Endothelial cell of umbilical vein (primary cell): ENCODE measurements at regions not wholly inside any gene's neighbourhood (a gene's known extent, or its start where the extent isn't known, plus 50 kb on each side); places are given as distances from the start of the nearest gene placed in this dataset.

Experiments
- BruUV-seq: library from RNA; stranded (reverse); fragments of 400-500 nt; replicated peaks from 2 replicates; lab custom pipeline; 2021; lab: Mats Ljungman, UMichigan
- CTCF ChIA-PET: fragments of 300-600, 350-600 bp; sonication (Branson Sonifier 250); formaldehyde crosslinking; loops from one replicate; lab custom pipeline; 2021; ENCODE audit warnings: antibody characterized with exemption, inconsistent platforms; lab: Charles Lee
- POLR2A ChIA-PET: fragments of 300-600, 350-600 bp; sonication (Branson Sonifier 250); formaldehyde crosslinking; loops from one replicate; lab custom pipeline; 2021; ENCODE audit warnings: antibody characterized with exemption, inconsistent platforms; lab: Charles Lee
- DNase-seq: peaks from one replicate; pipeline ENCODE4 v3.0.0-alpha.2; 2011; ENCODE audit warnings: low read depth, low spot score
- FAIRE-seq: peaks from 2 replicates; lab custom pipeline; 2011; peaks lifted over from hg19 to GRCh38; lab: Jason Lieb, UNC
- H2AFZ ChIP-seq: 2 replicates; pipeline ENCODE4 v1.6.0; 2012; ENCODE audit warnings: low read depth, low read length, control low read depth, inconsistent platforms
- H3K27ac ChIP-seq: 2 replicates; pipeline ENCODE4 v1.5.1; 2011; ENCODE audit warnings: low read depth, mild to moderate bottlenecking, control low read depth, low read length, moderate library complexity; ENCODE audit not compliant: insufficient read depth
- H3K27me3 ChIP-seq, 2 experiments: 2 replicates each; pipeline versions ENCODE4 v1.6.0 to v1.6.1; 2011; ENCODE audit warnings: low read length in 2 of 2, mixed read lengths in 1 of 2; ENCODE audit not compliant: control insufficient read depth in 2 of 2, insufficient read depth in 2 of 2
- H3K36me3 ChIP-seq, 2 experiments: 2 replicates in 1 of 2; 3 replicates in 1 of 2; pipeline ENCODE4 v1.5.1; 2011; ENCODE audit warnings: low read length in 2 of 2, mild to moderate bottlenecking in 1 of 2, moderate library complexity in 1 of 2; ENCODE audit not compliant: control insufficient read depth in 2 of 2, insufficient read depth in 2 of 2; ENCODE audit errors: extremely low read depth in 1 of 2
- H3K4me1 ChIP-seq: 3 replicates; pipeline ENCODE4 v1.5.1; 2011; ENCODE audit warnings: mild to moderate bottlenecking, low read length; ENCODE audit not compliant: control insufficient read depth, insufficient read depth; ENCODE audit errors: extremely low read depth
- H3K4me2 ChIP-seq: 2 replicates; pipeline ENCODE4 v1.6.1; 2011; ENCODE audit warnings: low read length, control low read depth, mixed read lengths; ENCODE audit not compliant: insufficient read depth
- H3K4me3 ChIP-seq, 3 experiments: fragments of 200-600 bp in 1 of 3; sonication (generic), shearing (Covaris generic) in 1 of 3; replicated peaks in 1 of 3; 2 replicates each; pipeline ENCODE4 v1.5.1; 2011 to 2016; ENCODE audit warnings: control low read depth in 3 of 3, low read length in 3 of 3, mild to moderate bottlenecking in 2 of 3, inconsistent platforms in 1 of 3, low read depth in 1 of 3, moderate library complexity in 1 of 3; ENCODE audit not compliant: insufficient read depth in 1 of 3
- H3K79me2 ChIP-seq: 2 replicates; pipeline ENCODE4 v1.6.0; 2012; ENCODE audit warnings: low read length, inconsistent platforms; ENCODE audit not compliant: control insufficient read depth, insufficient read depth
- H3K9ac ChIP-seq: replicated peaks from 2 replicates; pipeline ENCODE3; 2011; ENCODE audit warnings: low read length, control low read depth; ENCODE audit not compliant: insufficient read depth; ENCODE audit errors: extremely low read depth
- H3K9me1 ChIP-seq: replicated peaks from 3 replicates; pipeline ENCODE4 v1.6.0; 2011; ENCODE audit warnings: mild to moderate bottlenecking, low read length; ENCODE audit not compliant: control insufficient read depth, insufficient read depth; ENCODE audit errors: extremely low read depth
- H3K9me3 ChIP-seq: replicated peaks from 2 replicates; pipeline ENCODE4 v1.5.1; 2012; ENCODE audit warnings: low read length, inconsistent platforms; ENCODE audit not compliant: control insufficient read depth, insufficient read depth
- H4K20me1 ChIP-seq: replicated peaks from 2 replicates; pipeline ENCODE3; 2011; ENCODE audit warnings: mild to moderate bottlenecking, low read length; ENCODE audit not compliant: control insufficient read depth, insufficient read depth; ENCODE audit errors: extremely low read depth
- EZH2 ChIP-seq: IDR thresholded peaks from 2 replicates; pipeline ENCODE4 v1.6.1; 2012; ENCODE audit warnings: borderline replicate concordance, low read depth, mild to moderate bottlenecking, moderate library complexity, low read length, inconsistent platforms; ENCODE audit not compliant: severe bottlenecking
- GATA2 ChIP-seq: IDR thresholded peaks from 2 replicates; pipeline ENCODE4 v1.7.0; 2011; ENCODE audit warnings: low read depth, mild to moderate bottlenecking, moderate library complexity, mixed read lengths, low read length; ENCODE audit not compliant: insufficient read length, insufficient read depth
- JUN ChIP-seq: IDR thresholded peaks from 2 replicates; pipeline ENCODE4 v1.6.1; 2011; ENCODE audit warnings: borderline replicate concordance, low read depth; ENCODE audit not compliant: insufficient read length, insufficient read depth
- MYC ChIP-seq: IDR thresholded peaks from one replicate; pipeline ENCODE4 v1.6.1; 2011; ENCODE audit warnings: mild to moderate bottlenecking, low read depth, low read length
- POLR2A ChIP-seq: IDR thresholded peaks from 2 replicates; pipeline ENCODE4 v1.6.1; 2012; ENCODE audit warnings: low read depth, mild to moderate bottlenecking, control low read depth, low read length
- dilution Hi-C: fragments of 300-500 bp; cut with MboI; formaldehyde crosslinking; loops from one replicate; pipeline ENCODE4 v1.15.0; 2019; ENCODE audit warnings: low sequenced_read_pairs; ENCODE audit not compliant: extremely low pct_ligation_motif_present
- intact Hi-C: fragments of 100-400 bp; cut with micrococcal nuclease; formaldehyde crosslinking; loops from one replicate; pipeline ENCODE4 v1.10.0; 2022
- TF ChIP-seq, protein P1 (sequence below): IDR thresholded peaks from 2 replicates; pipeline ENCODE4 v1.6.1; 2011; ENCODE audit not compliant: insufficient read depth, insufficient read length
- TF ChIP-seq, protein P2 (sequence below), 2 donors: IDR thresholded peaks; 1 replicate in 1 of 2; 2 replicates in 1 of 2; pipeline ENCODE4 v1.5.1; 2011; ENCODE audit warnings: low read length in 2 of 2, mild to moderate bottlenecking in 2 of 2, moderate library complexity in 2 of 2, control low read depth in 1 of 2, inconsistent platforms in 1 of 2, low read depth in 1 of 2; ENCODE audit not compliant: insufficient read depth in 1 of 2; ENCODE audit errors: extremely low read depth in 1 of 2

DNA sequence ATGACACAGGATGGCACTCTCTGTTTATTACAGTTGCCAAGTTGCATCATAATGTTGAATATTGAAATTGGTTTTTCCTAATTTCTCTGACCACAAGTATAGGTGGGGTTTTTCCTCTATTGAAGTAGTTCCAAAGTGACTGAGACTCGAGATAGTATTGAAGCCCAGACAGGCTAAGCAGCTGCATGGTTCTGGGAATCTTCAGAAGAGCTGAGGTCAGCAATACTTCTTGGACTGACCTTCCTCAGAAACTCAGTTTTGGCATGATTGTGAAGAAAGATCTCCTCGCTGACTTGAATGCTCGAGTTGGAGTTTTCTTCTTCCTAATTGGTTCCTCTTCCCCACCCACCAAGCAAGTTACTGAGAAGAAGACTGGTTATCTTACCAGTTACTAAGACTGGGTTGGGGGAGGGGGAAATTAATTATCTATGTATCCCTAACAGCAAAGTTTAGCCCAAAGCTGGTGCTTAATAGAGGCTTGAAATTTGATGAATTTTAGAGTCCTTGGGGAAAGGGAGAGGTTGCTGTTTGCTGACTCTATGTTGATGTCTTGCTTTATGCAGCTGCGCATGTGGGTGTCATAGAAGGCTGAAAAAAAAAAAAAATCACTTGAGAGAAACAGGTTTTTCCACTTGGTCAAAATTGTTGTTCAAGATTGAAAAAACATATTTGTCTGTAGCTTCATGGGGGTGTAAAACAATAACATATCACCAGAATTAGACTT lies 91.1 kb downstream of the P2RY10 start:
- intact Hi-C loops, result no loop called here

More for the DNA sequence above, 91.1 kb downstream of the P2RY10 start:
- BruUV-seq, result no TSS peak
- H3K4me2 ChIP-seq, result no peak overlapping the region
- H2AFZ ChIP-seq, result no peak overlapping the region
- ChIA-PET CTCF (no interaction called here), POLR2A (no interaction called here)
- no peaks in the 10 kb centered on the region for H3K27me3 ChIP-seq
- H3K9me1 ChIP-seq, result no peaks in the 10 kb centered on the region
- H3K4me1 ChIP-seq, result no peaks in the 10 kb centered on the region
- TF ChIP-seq GATA2, result no peak
- TF ChIP-seq EZH2, result no peak
- no peak for TF ChIP-seq POLR2A
- TF ChIP-seq JUN, result no peak
- no peak for TF ChIP-seq MYC
- TF ChIP-seq, protein P1, sequence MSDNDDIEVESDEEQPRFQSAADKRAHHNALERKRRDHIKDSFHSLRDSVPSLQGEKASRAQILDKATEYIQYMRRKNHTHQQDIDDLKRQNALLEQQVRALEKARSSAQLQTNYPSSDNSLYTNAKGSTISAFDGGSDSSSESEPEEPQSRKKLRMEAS, result no peak
- TF ChIP-seq, protein P2, sequence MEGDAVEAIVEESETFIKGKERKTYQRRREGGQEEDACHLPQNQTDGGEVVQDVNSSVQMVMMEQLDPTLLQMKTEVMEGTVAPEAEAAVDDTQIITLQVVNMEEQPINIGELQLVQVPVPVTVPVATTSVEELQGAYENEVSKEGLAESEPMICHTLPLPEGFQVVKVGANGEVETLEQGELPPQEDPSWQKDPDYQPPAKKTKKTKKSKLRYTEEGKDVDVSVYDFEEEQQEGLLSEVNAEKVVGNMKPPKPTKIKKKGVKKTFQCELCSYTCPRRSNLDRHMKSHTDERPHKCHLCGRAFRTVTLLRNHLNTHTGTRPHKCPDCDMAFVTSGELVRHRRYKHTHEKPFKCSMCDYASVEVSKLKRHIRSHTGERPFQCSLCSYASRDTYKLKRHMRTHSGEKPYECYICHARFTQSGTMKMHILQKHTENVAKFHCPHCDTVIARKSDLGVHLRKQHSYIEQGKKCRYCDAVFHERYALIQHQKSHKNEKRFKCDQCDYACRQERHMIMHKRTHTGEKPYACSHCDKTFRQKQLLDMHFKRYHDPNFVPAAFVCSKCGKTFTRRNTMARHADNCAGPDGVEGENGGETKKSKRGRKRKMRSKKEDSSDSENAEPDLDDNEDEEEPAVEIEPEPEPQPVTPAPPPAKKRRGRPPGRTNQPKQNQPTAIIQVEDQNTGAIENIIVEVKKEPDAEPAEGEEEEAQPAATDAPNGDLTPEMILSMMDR (IDR thresholded peaks at IDR 0.05; ENCODE audit: extremely low read depth in 1 of 2, insufficient read depth in 1 of 2, low read depth in 1 of 2, low read length in 2 of 2), result no peak
- H4K20me1 ChIP-seq, result no peaks in the 10 kb centered on the region
- FAIRE-seq (no peak), DNase-seq (no peak)
- H3K27ac ChIP-seq, result no peak overlapping the region
- dilution Hi-C loops, result no loop called here
- no peaks in the 10 kb centered on the region for H3K79me2 ChIP-seq
- no peak overlapping the region for H3K9ac ChIP-seq
- no peaks in the 10 kb centered on the region for H3K36me3 ChIP-seq
- H3K9me3 ChIP-seq, result no peaks in the 10 kb centered on the region
- H3K4me3 ChIP-seq, result no peak overlapping the region
